ENCODE measurements at regions not wholly inside any gene's neighbourhood (a gene's known extent, or its start where the extent isn't known, plus 50 kb on each side); places are given as distances from the start of the nearest gene placed in this dataset.

DNA sequence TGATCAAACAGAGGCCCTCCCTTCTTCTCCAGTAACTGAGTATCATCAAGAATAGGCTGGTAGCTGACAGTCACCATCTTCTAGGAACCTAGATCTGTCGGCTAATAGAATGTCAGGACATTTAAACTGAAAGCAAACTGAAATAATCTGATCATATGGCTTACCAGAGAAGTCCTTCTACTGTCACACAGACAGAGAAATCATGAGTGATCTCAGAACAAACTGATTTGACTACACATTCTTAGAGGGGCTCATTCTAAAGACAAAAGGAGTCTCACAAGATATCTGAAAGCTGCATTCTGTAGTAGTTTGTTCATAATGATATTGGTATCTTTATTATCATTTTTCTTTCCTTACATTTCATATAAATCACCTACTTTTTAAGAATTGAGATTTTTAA, 130.9 kb upstream of the ADCY1 start:
- H3K27ac ChIP-seq: no peak overlapping the region
- no peaks in the 10 kb centered on the region for H3K4me1 ChIP-seq (ENCODE audit: control insufficient read depth in 1 of 2, insufficient read depth in 1 of 2, low read depth in 1 of 2, low read length in 1 of 2)
- TF ChIP-seq, protein P1, sequence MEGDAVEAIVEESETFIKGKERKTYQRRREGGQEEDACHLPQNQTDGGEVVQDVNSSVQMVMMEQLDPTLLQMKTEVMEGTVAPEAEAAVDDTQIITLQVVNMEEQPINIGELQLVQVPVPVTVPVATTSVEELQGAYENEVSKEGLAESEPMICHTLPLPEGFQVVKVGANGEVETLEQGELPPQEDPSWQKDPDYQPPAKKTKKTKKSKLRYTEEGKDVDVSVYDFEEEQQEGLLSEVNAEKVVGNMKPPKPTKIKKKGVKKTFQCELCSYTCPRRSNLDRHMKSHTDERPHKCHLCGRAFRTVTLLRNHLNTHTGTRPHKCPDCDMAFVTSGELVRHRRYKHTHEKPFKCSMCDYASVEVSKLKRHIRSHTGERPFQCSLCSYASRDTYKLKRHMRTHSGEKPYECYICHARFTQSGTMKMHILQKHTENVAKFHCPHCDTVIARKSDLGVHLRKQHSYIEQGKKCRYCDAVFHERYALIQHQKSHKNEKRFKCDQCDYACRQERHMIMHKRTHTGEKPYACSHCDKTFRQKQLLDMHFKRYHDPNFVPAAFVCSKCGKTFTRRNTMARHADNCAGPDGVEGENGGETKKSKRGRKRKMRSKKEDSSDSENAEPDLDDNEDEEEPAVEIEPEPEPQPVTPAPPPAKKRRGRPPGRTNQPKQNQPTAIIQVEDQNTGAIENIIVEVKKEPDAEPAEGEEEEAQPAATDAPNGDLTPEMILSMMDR (IDR thresholded peaks at IDR 0.05): no peak
- no peak overlapping the region for H3K4me3 ChIP-seq (ENCODE audit: low read depth in 1 of 2, low read length in 1 of 2)
- H3K9me3 ChIP-seq: no peaks in the 10 kb centered on the region
- H3K27me3 ChIP-seq: no peaks in the 10 kb centered on the region
- no peaks in the 10 kb centered on the region for H3K36me3 ChIP-seq

- no peak overlapping the region for H3K27ac ChIP-seq
- H3K4me1 ChIP-seq (ENCODE audit: control insufficient read depth in 1 of 2, insufficient read depth in 1 of 2, low read depth in 1 of 2, low read length in 1 of 2): no peaks in the 10 kb centered on the region
- no peaks in the 10 kb centered on the region for H3K27me3 ChIP-seq
- H3K4me3 ChIP-seq (ENCODE audit: low read depth in 1 of 2, low read length in 1 of 2): no peak overlapping the region
- H3K36me3 ChIP-seq: no peaks in the 10 kb centered on the region
- TF ChIP-seq, protein P1 (IDR thresholded peaks at IDR 0.05): no peak
- H3K9me3 ChIP-seq: no peaks in the 10 kb centered on the region
Observed at GRCh38 chr7:45446195-45446944, 127.8 kb upstream of the ADCY1 start.

DNA sequence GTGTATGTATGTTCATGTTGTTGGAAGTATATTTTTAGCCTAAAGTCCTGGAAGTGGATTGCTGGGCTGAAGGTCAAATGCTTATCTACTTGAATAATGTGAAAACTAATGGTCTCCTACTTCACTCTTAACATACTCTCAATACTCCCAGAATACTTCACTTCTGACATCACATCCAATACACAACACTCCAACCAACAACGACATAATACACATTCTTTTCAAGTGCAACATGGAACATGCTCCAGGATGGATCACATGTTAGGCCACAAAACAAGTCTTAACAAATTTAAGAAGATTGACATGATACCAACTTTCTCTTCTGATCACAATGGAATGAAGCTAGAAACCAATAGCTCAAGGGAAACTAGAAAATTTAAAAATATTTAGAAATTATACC, 126.9 kb upstream of the ADCY1 start:
- H3K9me3 ChIP-seq: no peaks in the 10 kb centered on the region
- H3K4me3 ChIP-seq (ENCODE audit: low read depth in 1 of 2, low read length in 1 of 2): no peak overlapping the region
- H3K4me1 ChIP-seq (ENCODE audit: control insufficient read depth in 1 of 2, insufficient read depth in 1 of 2, low read depth in 1 of 2, low read length in 1 of 2): no peaks in the 10 kb centered on the region
- H3K27me3 ChIP-seq: no peaks in the 10 kb centered on the region
- H3K36me3 ChIP-seq: no peaks in the 10 kb centered on the region
- TF ChIP-seq, protein P1 (IDR thresholded peaks at IDR 0.05): no peak
- H3K27ac ChIP-seq: no peak overlapping the region

DNA sequence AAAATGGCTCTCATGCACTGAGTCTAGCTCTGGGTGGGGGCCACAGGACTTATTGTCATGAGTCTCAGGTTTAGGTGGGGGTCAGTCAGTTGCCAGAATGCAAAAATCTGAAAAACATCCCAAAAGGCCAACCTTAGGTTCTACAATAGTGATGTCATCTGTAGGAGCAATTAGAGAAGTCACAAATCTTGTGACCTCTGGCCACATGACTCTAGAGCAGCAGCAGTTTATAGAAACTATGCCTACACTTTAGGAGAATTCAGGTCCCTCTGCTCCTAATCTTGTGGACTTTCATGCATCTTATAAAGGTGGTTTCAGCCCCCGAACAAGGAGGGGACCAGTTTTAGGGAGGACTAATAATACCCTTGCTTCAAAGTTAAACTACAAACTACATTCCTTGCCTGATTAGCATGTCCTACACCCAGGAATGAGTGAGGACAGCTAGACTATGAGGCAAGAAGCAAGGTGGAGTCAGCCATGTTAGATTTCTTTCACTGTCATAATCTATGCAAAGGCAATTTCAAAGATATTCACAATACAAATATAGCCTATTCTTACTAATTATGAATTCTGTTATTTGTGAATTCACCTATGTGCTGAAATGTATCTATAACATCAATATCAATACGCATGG, 123.5 kb upstream of the ADCY1 start:
- H3K27me3 ChIP-seq: no peaks in the 10 kb centered on the region
- H3K27ac ChIP-seq: no peak overlapping the region
- no peaks in the 10 kb centered on the region for H3K36me3 ChIP-seq
- no peak overlapping the region for H3K4me3 ChIP-seq (ENCODE audit: low read depth in 1 of 2, low read length in 1 of 2)
- TF ChIP-seq, protein P1 (IDR thresholded peaks at IDR 0.05): no peak
- no peaks in the 10 kb centered on the region for H3K4me1 ChIP-seq (ENCODE audit: control insufficient read depth in 1 of 2, insufficient read depth in 1 of 2, low read depth in 1 of 2, low read length in 1 of 2)
- no peaks in the 10 kb centered on the region for H3K9me3 ChIP-seq

DNA sequence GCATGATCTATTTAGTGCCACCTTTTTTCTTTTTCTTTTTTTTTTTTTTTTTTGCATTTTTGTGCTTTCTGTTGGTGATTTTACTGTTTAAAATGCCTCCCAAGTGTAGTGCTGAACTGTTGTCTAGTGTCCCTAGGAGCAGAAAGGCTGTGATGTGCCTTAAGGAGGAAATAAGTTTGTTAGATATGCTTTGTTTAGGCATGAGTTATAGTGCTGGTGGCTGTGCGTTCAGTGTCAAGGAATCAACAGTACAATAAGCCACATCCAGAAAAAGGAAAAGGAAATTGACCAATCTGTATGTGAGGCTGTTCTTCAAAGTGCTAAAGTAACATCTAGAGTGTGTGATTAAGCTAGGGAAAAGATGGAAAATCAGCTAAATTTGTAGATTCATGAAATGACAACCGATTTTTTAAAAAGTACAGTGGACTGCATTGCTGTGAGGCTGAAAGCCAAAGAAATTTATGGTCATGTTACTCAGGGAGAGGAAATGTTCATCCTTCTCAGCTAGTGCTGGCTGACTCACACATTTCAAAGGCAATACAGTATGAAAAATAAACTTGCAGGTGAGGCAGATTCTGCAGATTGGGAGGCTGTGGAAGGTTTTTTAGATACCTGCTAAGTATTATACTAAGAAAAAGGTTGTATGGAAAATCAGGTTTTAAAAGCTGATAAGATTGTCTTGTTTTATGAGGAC, 122.7 kb upstream of the ADCY1 start:
- H3K27ac ChIP-seq: no peak overlapping the region
- H3K9me3 ChIP-seq: no peaks in the 10 kb centered on the region
- H3K27me3 ChIP-seq: no peaks in the 10 kb centered on the region
- TF ChIP-seq, protein P1 (IDR thresholded peaks at IDR 0.05): no peak
- H3K4me1 ChIP-seq (ENCODE audit: control insufficient read depth in 1 of 2, insufficient read depth in 1 of 2, low read depth in 1 of 2, low read length in 1 of 2): no peaks in the 10 kb centered on the region
- H3K36me3 ChIP-seq: no peaks in the 10 kb centered on the region
- no peak overlapping the region for H3K4me3 ChIP-seq (ENCODE audit: low read depth in 1 of 2, low read length in 1 of 2)
